Endothelial cell of hepatic sinusoid (primary cell): ENCODE measurements at regions not wholly inside any gene's neighbourhood (a gene's known extent, or its start where the extent isn't known, plus 50 kb on each side); places are given as distances from the start of the nearest gene placed in this dataset.

Source experiments
- in situ Hi-C: cut with HindIII; loops from 2 replicates; pipeline ENCODE4 v1.10.0; 2017; ENCODE audit warnings: low sequenced_read_pairs

- in situ Hi-C loops, result no loop called here
Measured at GRCh38 chr20:11832397-11832796, 85.3 kb upstream of the BTBD3 start.

GRCh38 chr20:11832851-11833250 lies 84.8 kb upstream of the BTBD3 start:
- in situ Hi-C loops, result no loop called here

GRCh38 chr20:11833825-11834224 lies 83.9 kb upstream of the BTBD3 start:
- in situ Hi-C loops, result no loop called here

- in situ Hi-C loops, result no loop called here
Measured at GRCh38 chr20:11838076-11838636, 79.5 kb upstream of the BTBD3 start.

- in situ Hi-C loops, result no loop called here
Measured at GRCh38 chr20:11841972-11842461, 75.7 kb upstream of the BTBD3 start.

GRCh38 chr20:11843289-11843688 lies 74.4 kb upstream of the BTBD3 start:
- in situ Hi-C loops, result no loop called here

- in situ Hi-C loops, result no loop called here
Measured at GRCh38 chr20:11844691-11845090, 73.0 kb upstream of the BTBD3 start.

GRCh38 chr20:11845340-11845739 lies 72.4 kb upstream of the BTBD3 start:
- in situ Hi-C loops, result no loop called here

- in situ Hi-C loops, result no loop called here
Measured at GRCh38 chr20:11846131-11846530, 71.6 kb upstream of the BTBD3 start.

GRCh38 chr20:11847827-11848226 lies 69.9 kb upstream of the BTBD3 start:
- in situ Hi-C loops, result no loop called here

- in situ Hi-C loops, result no loop called here
Measured at GRCh38 chr20:11849270-11849915, 68.3 kb upstream of the BTBD3 start.

GRCh38 chr20:11849976-11850670 lies 67.6 kb upstream of the BTBD3 start:
- in situ Hi-C loops, result no loop called here

- in situ Hi-C loops, result no loop called here
Measured at GRCh38 chr20:11850901-11851300, 66.8 kb upstream of the BTBD3 start.

GRCh38 chr20:11851646-11852045 lies 66.0 kb upstream of the BTBD3 start:
- in situ Hi-C loops, result no loop called here

- in situ Hi-C loops, result no loop called here
Measured at GRCh38 chr20:11852189-11852588, 65.5 kb upstream of the BTBD3 start.

GRCh38 chr20:11852811-11853210 lies 64.9 kb upstream of the BTBD3 start:
- in situ Hi-C loops, result no loop called here

- in situ Hi-C loops, result no loop called here
Measured at GRCh38 chr20:11853359-11853758, 64.3 kb upstream of the BTBD3 start.

- in situ Hi-C loops, result no loop called here
Measured at GRCh38 chr20:11861479-11861878, 56.2 kb upstream of the BTBD3 start.

- in situ Hi-C loops, result no loop called here
Measured at GRCh38 chr20:11867291-11867919, 50.3 kb upstream of the BTBD3 start.
